ENCODE measurements at regions not wholly inside any gene's neighbourhood (a gene's known extent, or its start where the extent isn't known, plus 50 kb on each side); places are given as distances from the start of the nearest gene placed in this dataset.

DNA sequence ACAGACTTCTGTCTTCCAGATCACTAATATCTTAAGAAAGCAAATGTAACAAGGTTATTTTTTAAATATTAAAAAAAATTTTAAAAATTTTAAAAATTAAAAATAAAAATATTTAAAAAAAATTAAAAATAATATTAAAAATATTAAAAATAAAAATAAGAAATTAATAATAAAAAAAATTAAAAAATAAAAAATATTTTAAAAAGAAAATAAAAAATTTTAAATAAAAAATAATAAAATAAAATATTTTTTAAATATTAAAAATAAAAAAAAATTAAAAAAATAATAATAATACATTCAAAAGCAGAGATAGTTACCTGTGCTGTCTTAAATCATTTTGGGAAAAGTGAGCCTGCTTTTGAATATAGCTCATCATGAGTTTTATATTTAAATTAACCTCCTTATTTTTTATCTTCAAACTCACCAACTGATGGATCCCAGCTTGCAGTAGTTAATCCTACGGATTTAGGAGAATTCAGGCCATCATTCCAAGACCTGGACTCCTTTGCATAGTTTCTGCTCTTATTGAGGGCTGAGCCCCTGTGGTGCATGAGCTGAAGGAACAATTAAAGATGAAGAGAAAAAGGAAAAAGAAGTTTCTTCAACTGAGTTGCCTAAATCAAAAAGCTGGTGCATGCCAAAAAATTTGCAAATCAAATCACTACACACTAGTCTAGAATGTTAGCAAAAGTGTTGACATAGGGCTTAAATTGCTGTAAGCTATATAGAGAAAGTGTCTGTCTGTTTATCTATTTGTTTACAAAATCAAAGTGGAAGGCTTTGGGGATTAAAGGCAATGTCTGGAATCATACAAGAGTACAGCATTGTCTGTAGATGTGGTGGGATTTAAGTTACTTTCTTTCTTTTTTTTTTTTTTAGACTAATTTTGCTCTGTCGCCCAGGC lies 50.5 kb upstream of the ZNF438 start:
- Histone ChIP-seq H3K4me3 (ENCODE audit: low read depth, low read length) (no peak overlapping the region), H3K9me3 (ENCODE audit: control insufficient read depth, insufficient read depth, low read length) (no peaks in the 10 kb centered on the region), H3K4me1 (ENCODE audit: control insufficient read depth, insufficient read depth, low read length) (no peaks in the 10 kb centered on the region), H3K9ac (ENCODE audit: low read depth, low read length) (no peak overlapping the region), H3K27me3 (ENCODE audit: control insufficient read depth, insufficient read depth, low read length) (no peaks in the 10 kb centered on the region), H3K36me3 (ENCODE audit: control insufficient read depth, insufficient read depth, low read length) (no peaks in the 10 kb centered on the region)

DNA sequence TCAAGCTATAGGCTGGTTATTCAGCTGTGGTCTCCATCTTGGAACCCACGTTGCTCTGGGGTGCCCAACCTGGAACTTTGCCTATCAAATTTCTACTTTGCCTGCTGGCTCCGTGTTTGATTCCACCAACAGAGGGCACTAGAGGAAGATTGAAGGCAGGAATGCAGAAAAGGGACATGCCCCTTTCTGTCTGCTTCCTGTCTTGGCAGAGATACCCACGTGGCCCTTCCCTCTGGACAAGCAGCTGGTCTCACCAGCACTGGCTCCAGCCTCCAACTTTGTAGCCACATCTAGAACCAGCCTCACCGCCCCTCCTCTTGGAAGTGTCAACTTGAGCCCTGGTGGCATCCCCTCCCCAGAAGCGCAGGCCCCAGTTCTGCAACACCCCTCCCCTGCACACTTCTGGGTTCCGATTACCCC lies 52.1 kb upstream of the ZNF438 start:
- Histone ChIP-seq H3K4me1 (ENCODE audit: control insufficient read depth, insufficient read depth, low read length) (no peaks in the 10 kb centered on the region), H3K9ac (ENCODE audit: low read depth, low read length) (no peak overlapping the region), H3K9me3 (ENCODE audit: control insufficient read depth, insufficient read depth, low read length) (no peaks in the 10 kb centered on the region), H3K4me3 (ENCODE audit: low read depth, low read length) (no peak overlapping the region), H3K27me3 (ENCODE audit: control insufficient read depth, insufficient read depth, low read length) (no peaks in the 10 kb centered on the region), H3K36me3 (ENCODE audit: control insufficient read depth, insufficient read depth, low read length) (no peaks in the 10 kb centered on the region)

DNA sequence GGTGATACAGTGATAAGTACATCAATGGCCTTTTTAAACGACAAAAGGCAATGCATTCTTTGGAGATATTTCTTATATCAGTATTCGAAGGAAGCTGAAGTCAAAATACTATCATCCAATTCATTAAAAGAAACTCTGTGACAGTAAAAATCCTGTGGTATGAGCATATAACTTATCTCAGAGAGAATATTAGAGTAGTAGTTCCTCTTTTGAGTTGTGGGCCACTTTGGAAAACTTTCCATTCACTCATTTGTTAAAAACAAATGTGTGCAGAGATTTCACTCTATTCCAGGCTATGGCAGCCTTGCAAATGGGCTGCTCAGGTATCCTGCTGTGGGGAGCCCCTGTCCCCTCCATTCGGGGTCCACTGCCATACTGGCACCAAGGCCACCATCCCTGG lies 55.3 kb upstream of the ZNF438 start:
- H3K4me3 ChIP-seq (ENCODE audit: low read depth, low read length), result no peak overlapping the region
- H3K27me3 ChIP-seq (ENCODE audit: control insufficient read depth, insufficient read depth, low read length), result no peaks in the 10 kb centered on the region
- no peaks in the 10 kb centered on the region for H3K36me3 ChIP-seq (ENCODE audit: control insufficient read depth, insufficient read depth, low read length)
- H3K9ac ChIP-seq (ENCODE audit: low read depth, low read length), result no peak overlapping the region
- H3K9me3 ChIP-seq (ENCODE audit: control insufficient read depth, insufficient read depth, low read length), result no peaks in the 10 kb centered on the region
- no peaks in the 10 kb centered on the region for H3K4me1 ChIP-seq (ENCODE audit: control insufficient read depth, insufficient read depth, low read length)

DNA sequence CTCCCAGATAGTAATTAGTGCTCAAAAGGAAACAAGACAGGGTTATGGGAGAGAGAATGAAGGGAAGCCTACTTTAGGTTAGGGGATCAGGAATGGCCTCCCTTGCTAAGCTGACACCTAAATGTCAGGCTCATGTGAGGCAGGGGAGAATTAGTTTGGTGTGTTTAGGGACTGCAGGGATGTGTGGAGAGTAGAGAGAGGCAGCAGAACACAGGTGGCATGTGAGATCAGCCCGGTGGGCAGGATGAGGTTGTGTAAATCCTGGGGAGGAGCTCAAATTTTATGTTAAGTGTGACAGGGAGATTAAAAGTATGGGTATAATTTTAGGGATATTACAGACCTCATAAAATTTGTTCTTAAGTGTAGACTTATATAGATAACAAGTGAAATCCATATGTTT lies 56.2 kb upstream of the ZNF438 start:
- no peaks in the 10 kb centered on the region for H3K27me3 ChIP-seq (ENCODE audit: control insufficient read depth, insufficient read depth, low read length)
- no peaks in the 10 kb centered on the region for H3K9me3 ChIP-seq (ENCODE audit: control insufficient read depth, insufficient read depth, low read length)
- no peaks in the 10 kb centered on the region for H3K36me3 ChIP-seq (ENCODE audit: control insufficient read depth, insufficient read depth, low read length)
- no peak overlapping the region for H3K9ac ChIP-seq (ENCODE audit: low read depth, low read length)
- no peak overlapping the region for H3K4me3 ChIP-seq (ENCODE audit: low read depth, low read length)
- H3K4me1 ChIP-seq (ENCODE audit: control insufficient read depth, insufficient read depth, low read length), result no peaks in the 10 kb centered on the region

DNA sequence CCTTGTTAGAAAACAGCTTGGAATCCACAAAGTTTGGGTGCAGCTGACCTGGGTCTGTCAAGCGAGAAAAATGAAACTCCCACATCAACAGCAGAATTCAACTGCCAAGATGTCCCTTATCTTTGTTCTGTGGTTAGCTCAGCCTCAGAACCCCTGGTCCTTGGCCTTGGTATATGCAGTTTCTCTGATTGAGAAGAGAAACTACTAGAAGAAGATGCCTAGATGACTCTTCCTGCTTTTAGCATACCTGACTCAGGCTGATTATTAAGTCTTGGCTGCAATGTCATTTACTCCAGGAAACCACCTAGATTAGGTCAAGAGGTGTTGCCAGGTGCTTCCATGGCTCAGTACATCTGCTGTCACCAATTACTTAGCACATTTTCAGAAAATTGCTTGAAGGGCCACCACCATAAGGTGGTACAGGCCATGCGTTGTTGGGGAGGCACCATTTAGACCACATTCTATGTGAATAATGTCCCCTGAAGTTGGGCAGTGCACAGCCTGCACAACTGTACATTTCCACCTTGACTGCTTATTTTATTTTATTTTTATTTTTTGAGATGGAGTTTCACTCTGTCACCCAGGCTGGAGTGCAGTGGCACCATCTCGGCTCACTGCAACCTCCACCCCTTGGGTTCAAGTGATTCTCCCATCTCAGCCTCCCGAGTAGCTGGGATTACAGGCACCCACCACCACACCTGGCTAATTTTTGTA lies 59.4 kb upstream of the ZNF438 start:
- Histone ChIP-seq H3K9me3 (ENCODE audit: control insufficient read depth, insufficient read depth, low read length) (no peaks in the 10 kb centered on the region), H3K27me3 (ENCODE audit: control insufficient read depth, insufficient read depth, low read length) (no peaks in the 10 kb centered on the region), H3K4me3 (ENCODE audit: low read depth, low read length) (no peak overlapping the region), H3K36me3 (ENCODE audit: control insufficient read depth, insufficient read depth, low read length) (no peaks in the 10 kb centered on the region), H3K9ac (ENCODE audit: low read depth, low read length) (no peak overlapping the region), H3K4me1 (ENCODE audit: control insufficient read depth, insufficient read depth, low read length) (no peaks in the 10 kb centered on the region)

DNA sequence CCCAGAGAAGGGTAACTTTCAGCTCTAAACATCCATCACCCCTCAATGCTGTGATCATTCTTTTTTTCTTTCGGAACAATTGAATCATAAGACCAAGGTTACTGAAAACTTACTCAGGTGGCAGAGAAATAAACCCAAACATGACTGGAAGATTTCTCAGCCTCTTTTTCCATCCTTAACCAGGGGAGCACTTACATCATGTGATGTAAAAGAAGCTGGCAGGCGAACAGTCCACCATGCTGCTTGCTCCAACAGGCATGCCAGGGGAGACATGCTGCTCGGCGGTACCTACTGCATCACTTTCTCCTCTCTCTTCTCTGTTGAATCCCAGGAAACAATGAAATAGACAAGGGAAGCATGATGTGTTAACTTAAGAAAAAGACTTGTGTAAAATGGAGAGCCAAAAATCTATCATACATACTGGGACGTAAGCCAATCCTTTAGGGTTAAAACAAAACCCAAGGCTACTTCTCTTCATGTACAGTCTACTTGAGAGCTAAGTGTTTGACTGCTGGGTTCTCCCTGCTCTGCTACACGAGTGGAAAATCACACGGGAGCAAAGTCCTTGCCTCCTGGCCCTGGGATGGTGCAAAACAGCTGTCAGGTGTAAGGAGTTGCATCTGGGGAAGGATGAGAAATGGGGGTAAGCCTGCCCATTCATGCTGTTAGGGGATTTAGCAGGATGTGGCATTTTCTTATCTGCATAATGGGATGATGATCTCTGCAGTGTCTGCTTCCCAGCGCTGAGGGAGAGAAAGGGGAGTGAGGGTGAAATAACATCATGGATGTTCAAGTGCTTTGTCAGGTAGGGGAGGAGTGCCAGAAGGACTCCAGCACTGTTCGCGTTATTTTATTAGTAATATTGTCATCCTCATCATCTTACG lies 64.3 kb upstream of the ZNF438 start:
- H3K4me1 ChIP-seq (ENCODE audit: control insufficient read depth, insufficient read depth, low read length), result no peaks in the 10 kb centered on the region

DNA sequence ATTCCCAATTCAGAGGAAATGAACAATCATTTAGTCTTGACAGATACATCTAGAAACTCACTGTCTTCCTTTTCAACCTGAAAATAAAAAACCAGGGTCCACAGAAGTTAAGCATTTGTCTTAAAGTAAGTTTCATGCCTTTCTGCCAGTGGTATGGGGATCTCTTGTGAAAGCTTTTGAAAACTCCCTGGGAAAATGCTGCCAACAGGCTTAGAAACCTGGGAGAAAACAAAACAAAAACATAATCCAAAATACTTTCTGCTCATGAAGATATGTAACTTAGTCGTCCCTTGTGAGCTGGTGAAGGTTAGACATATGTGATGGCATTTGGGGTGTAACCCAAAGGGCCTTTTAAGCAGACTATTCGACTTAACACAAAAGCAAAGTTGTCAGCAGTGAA lies 66.4 kb upstream of the ZNF438 start:
- Histone ChIP-seq H3K4me3 (ENCODE audit: low read depth, low read length) (no peak overlapping the region), H3K9ac (ENCODE audit: low read depth, low read length) (no peak overlapping the region), H3K9me3 (ENCODE audit: control insufficient read depth, insufficient read depth, low read length) (no peaks in the 10 kb centered on the region), H3K36me3 (ENCODE audit: control insufficient read depth, insufficient read depth, low read length) (no peaks in the 10 kb centered on the region), H3K4me1 (ENCODE audit: control insufficient read depth, insufficient read depth, low read length) (no peaks in the 10 kb centered on the region), H3K27me3 (ENCODE audit: control insufficient read depth, insufficient read depth, low read length) (no peaks in the 10 kb centered on the region)

More for the DNA sequence above, 64.3 kb upstream of the ZNF438 start:
- H3K36me3 ChIP-seq (ENCODE audit: control insufficient read depth, insufficient read depth, low read length), result no peaks in the 10 kb centered on the region
- H3K9ac ChIP-seq (ENCODE audit: low read depth, low read length), result no peak overlapping the region
- H3K4me3 ChIP-seq (ENCODE audit: low read depth, low read length), result no peak overlapping the region
- H3K27me3 ChIP-seq (ENCODE audit: control insufficient read depth, insufficient read depth, low read length), result no peaks in the 10 kb centered on the region
- no peaks in the 10 kb centered on the region for H3K9me3 ChIP-seq (ENCODE audit: control insufficient read depth, insufficient read depth, low read length)

DNA sequence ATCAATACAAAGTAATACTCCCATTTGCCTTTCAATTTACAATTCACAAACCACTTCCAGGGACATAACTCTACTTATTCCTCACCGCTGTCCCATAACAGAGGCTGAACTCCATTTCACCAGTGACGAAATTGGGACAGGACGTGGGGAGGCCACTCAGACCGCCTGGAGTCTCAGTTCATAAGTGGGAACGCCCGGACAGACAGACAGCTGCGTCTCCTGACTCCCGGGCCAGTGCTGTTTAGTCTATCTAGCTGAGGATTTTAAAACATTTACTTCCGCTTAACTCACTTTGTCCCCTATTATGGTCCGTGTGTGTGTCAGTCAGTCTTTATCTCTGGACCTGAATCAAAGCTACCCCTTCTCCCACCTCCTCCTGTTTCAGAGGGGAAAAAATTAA lies 67.4 kb upstream of the ZNF438 start:
- no peaks in the 10 kb centered on the region for H3K36me3 ChIP-seq (ENCODE audit: control insufficient read depth, insufficient read depth, low read length)
- no peak overlapping the region for H3K9ac ChIP-seq (ENCODE audit: low read depth, low read length)
- no peaks in the 10 kb centered on the region for H3K4me1 ChIP-seq (ENCODE audit: control insufficient read depth, insufficient read depth, low read length)
- no peaks in the 10 kb centered on the region for H3K27me3 ChIP-seq (ENCODE audit: control insufficient read depth, insufficient read depth, low read length)
- H3K9me3 ChIP-seq (ENCODE audit: control insufficient read depth, insufficient read depth, low read length), result no peaks in the 10 kb centered on the region
- no peak overlapping the region for H3K4me3 ChIP-seq (ENCODE audit: low read depth, low read length)

DNA sequence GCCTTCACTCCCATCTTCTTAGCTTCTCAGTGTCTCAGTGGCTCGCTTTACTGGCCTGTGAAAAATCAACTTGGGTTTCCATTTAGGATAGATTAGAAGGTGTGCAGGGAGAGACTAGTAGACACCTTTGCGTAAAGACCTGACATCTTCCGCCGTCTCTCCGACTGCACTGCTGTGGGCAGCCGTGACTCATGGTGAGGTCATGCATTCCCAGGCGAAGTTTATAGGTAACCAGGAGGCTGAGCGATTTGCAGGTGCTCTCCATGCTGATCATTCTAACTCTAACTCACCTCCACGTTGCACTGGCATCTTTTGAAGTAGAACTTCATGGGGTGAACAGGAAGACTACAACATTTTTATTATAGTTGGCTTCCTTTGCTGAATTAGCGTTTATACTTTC lies 68.0 kb upstream of the ZNF438 start:
- H3K27me3 ChIP-seq (ENCODE audit: control insufficient read depth, insufficient read depth, low read length), result no peaks in the 10 kb centered on the region
- H3K9ac ChIP-seq (ENCODE audit: low read depth, low read length), result no peak overlapping the region
- H3K36me3 ChIP-seq (ENCODE audit: control insufficient read depth, insufficient read depth, low read length), result no peaks in the 10 kb centered on the region
- no peaks in the 10 kb centered on the region for H3K9me3 ChIP-seq (ENCODE audit: control insufficient read depth, insufficient read depth, low read length)
- H3K4me1 ChIP-seq (ENCODE audit: control insufficient read depth, insufficient read depth, low read length), result no peaks in the 10 kb centered on the region
- no peak overlapping the region for H3K4me3 ChIP-seq (ENCODE audit: low read depth, low read length)

DNA sequence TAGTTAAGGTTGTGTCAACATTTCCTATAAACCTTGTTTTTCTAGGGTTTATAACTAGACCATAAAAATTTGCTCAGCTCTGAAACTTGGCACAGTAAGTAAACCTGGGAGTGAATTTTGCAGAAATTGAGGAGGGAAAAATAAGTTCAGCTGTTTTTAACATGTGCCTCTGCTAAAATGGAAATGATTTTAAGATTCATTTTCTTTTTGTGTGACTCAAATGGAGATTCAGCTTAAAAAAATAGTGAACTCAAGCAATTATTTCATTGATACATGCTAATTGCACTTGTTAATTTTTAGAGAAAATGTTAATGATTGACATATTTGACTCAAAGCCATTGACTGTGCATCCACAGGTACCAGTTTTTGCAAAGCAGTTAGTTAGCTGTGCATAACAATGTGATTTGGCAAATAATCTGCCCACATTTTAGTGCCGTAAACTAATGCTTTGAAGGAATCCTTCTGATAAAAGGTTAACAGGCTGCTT lies 68.5 kb upstream of the ZNF438 start:
- Histone ChIP-seq H3K4me3 (ENCODE audit: low read depth, low read length) (no peak overlapping the region), H3K36me3 (ENCODE audit: control insufficient read depth, insufficient read depth, low read length) (no peaks in the 10 kb centered on the region), H3K27me3 (ENCODE audit: control insufficient read depth, insufficient read depth, low read length) (no peaks in the 10 kb centered on the region), H3K9ac (ENCODE audit: low read depth, low read length) (no peak overlapping the region), H3K9me3 (ENCODE audit: control insufficient read depth, insufficient read depth, low read length) (no peaks in the 10 kb centered on the region), H3K4me1 (ENCODE audit: control insufficient read depth, insufficient read depth, low read length) (no peaks in the 10 kb centered on the region)

DNA sequence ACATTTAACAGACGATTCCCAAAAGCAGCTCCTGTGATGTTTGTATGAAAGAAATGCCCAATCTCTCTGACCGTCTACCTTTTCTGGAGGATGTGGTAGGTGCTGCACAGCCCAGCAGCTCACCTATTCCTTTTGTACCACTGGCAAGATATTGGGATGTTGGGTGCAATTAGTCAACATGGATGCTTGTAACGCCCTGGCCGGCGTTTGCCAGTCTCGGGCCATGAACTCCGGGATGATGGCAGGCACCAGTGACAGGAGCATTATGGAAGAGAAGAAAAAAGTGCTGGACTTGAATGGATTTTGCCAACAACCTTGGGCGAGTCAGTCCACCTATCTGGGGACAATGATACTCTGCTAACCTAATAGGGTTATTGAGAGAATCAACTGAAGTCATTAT lies 69.0 kb upstream of the ZNF438 start:
- Histone ChIP-seq H3K9ac (ENCODE audit: low read depth, low read length) (no peak overlapping the region), H3K36me3 (ENCODE audit: control insufficient read depth, insufficient read depth, low read length) (no peaks in the 10 kb centered on the region)

More for the DNA sequence above, 69.0 kb upstream of the ZNF438 start:
- no peaks in the 10 kb centered on the region for H3K4me1 ChIP-seq (ENCODE audit: control insufficient read depth, insufficient read depth, low read length)
- no peaks in the 10 kb centered on the region for H3K9me3 ChIP-seq (ENCODE audit: control insufficient read depth, insufficient read depth, low read length)
- H3K27me3 ChIP-seq (ENCODE audit: control insufficient read depth, insufficient read depth, low read length), result no peaks in the 10 kb centered on the region
- H3K4me3 ChIP-seq (ENCODE audit: low read depth, low read length), result no peak overlapping the region

Data from iPS-15b (cell line).